SU-DHL-6 (cell line): ENCODE measurements at regions not wholly inside any gene's neighbourhood (a gene's known extent, or its start where the extent isn't known, plus 50 kb on each side); places are given as distances from the start of the nearest gene placed in this dataset.

Experiments
- H2AFZ ChIP-seq: fragments of 200-600 bp; sonication (generic); 2 replicates; pipeline ENCODE4 v1.6.1; 2014; ENCODE audit warnings: low read depth, mild to moderate bottlenecking, moderate library complexity, mixed read lengths, antibody characterized with exemption, low read length; ENCODE audit not compliant: severe bottlenecking
- H3F3A ChIP-seq: fragments of 200-600 bp; shearing (Covaris generic); 2 replicates; pipeline ENCODE4 v1.6.0; 2016; ENCODE audit warnings: antibody characterized with exemption, mild to moderate bottlenecking; ENCODE audit not compliant: insufficient read depth
- H3K27ac ChIP-seq: fragments of 200-600 bp; sonication (generic); 2 replicates; pipeline ENCODE4 v1.5.1; 2016; ENCODE audit warnings: low read depth, mild to moderate bottlenecking, low read length, moderate library complexity, mixed read lengths
- H3K27me3 ChIP-seq: fragments of 200-600 bp; sonication (generic), shearing (Covaris generic); 2 replicates; pipeline ENCODE4 v1.6.0; 2014; ENCODE audit warnings: mild to moderate bottlenecking, low read length
- H3K36me3 ChIP-seq: fragments of 200-600 bp; sonication (generic); 2 replicates; pipeline ENCODE4 v1.6.1; 2014; ENCODE audit warnings: mild to moderate bottlenecking, low read length, mixed read lengths
- H3K4me2 ChIP-seq: fragments of 300-600, 200-600 bp; shearing (Covaris generic), sonication (generic); 2 replicates; pipeline ENCODE4 v1.6.0; 2014; ENCODE audit warnings: low read length, low read depth, mild to moderate bottlenecking; ENCODE audit not compliant: poor library complexity, severe bottlenecking
- H3K4me3 ChIP-seq: fragments of 200-600 bp; sonication (generic); 2 replicates; pipeline ENCODE4 v1.5.1; 2014; ENCODE audit warnings: antibody characterized with exemption, low read length, mild to moderate bottlenecking, mixed read lengths; ENCODE audit not compliant: insufficient read depth, poor library complexity, severe bottlenecking
- H3K79me2 ChIP-seq: fragments of 200-600 bp; sonication (generic); 2 replicates; pipeline ENCODE4 v1.6.1; 2014; ENCODE audit warnings: mild to moderate bottlenecking, low read length, moderate library complexity; ENCODE audit not compliant: insufficient read depth
- H3K9ac ChIP-seq: fragments of 200-600 bp; sonication (generic); 2 replicates; pipeline ENCODE4 v1.7.0; 2014; ENCODE audit warnings: mild to moderate bottlenecking, low read length
- H3K9me2 ChIP-seq: fragments of 200-600 bp; sonication (generic); replicated peaks from 2 replicates; pipeline ENCODE4 v1.6.1; 2014; ENCODE audit warnings: low read length; ENCODE audit not compliant: insufficient read depth
- H3K9me3 ChIP-seq: fragments of 200-600 bp; sonication (generic); 2 replicates; pipeline ENCODE4 v1.6.1; 2014; ENCODE audit warnings: low read length, mixed read lengths; ENCODE audit not compliant: insufficient read depth
- H4K20me1 ChIP-seq: fragments of 200-600 bp; sonication (generic); 2 replicates; pipeline ENCODE4 v1.6.1; 2014; ENCODE audit warnings: low read depth, mild to moderate bottlenecking, antibody characterized with exemption, low read length, moderate library complexity, mixed read lengths
- EZH2phosphoT487 ChIP-seq: fragments of 200-600 bp; sonication (generic), shearing (Covaris generic); conservative IDR thresholded peaks from 2 replicates; pipeline ENCODE4 v1.6.1; 2018; ENCODE audit warnings: mild to moderate bottlenecking, antibody characterized with exemption, low read length, moderate library complexity, mixed read lengths
- TF ChIP-seq, protein P1 (sequence below): fragments of 200-600 bp; sonication (generic); IDR thresholded peaks from one replicate; pipeline ENCODE4 v1.5.1; 2017; ENCODE audit warnings: antibody characterized with exemption, mild to moderate bottlenecking, low read length, moderate library complexity; ENCODE audit not compliant: insufficient read depth, poor library complexity, severe bottlenecking

DNA sequence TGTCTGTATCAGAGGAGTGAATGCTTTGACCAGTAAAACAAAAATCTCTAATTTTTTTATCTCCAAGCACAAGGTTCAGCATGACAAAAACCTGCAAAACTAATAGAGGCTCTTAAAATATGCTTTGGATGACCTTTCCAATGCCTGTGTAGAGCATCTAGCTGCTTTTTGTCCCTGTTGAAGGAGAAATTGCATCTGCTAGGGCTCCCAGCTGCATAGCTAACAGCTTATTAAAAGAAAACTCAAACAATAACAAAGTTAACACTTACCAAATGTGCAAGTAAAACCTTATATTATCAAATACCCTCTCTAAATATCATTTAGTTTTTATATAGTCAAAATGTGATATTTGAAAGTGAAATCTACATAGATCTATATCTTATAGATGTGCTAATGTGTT, 378.6 kb downstream of the CD109 start:
- TF ChIP-seq, protein P1, sequence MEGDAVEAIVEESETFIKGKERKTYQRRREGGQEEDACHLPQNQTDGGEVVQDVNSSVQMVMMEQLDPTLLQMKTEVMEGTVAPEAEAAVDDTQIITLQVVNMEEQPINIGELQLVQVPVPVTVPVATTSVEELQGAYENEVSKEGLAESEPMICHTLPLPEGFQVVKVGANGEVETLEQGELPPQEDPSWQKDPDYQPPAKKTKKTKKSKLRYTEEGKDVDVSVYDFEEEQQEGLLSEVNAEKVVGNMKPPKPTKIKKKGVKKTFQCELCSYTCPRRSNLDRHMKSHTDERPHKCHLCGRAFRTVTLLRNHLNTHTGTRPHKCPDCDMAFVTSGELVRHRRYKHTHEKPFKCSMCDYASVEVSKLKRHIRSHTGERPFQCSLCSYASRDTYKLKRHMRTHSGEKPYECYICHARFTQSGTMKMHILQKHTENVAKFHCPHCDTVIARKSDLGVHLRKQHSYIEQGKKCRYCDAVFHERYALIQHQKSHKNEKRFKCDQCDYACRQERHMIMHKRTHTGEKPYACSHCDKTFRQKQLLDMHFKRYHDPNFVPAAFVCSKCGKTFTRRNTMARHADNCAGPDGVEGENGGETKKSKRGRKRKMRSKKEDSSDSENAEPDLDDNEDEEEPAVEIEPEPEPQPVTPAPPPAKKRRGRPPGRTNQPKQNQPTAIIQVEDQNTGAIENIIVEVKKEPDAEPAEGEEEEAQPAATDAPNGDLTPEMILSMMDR, result no peak
- no peak for TF ChIP-seq EZH2phosphoT487
- H3K79me2 ChIP-seq, result no peaks in the 10 kb centered on the region
- H2AFZ ChIP-seq, result no peak overlapping the region
- H3K27ac ChIP-seq, result no peak overlapping the region
- no peak overlapping the region for H3K4me2 ChIP-seq
- no peak overlapping the region for H3K4me3 ChIP-seq
- no peaks in the 10 kb centered on the region for H4K20me1 ChIP-seq
- H3K27me3 ChIP-seq, result no peaks in the 10 kb centered on the region
- no peak overlapping the region for H3K9ac ChIP-seq
- no peaks in the 10 kb centered on the region for H3K36me3 ChIP-seq
- H3F3A ChIP-seq, result no peaks in the 10 kb centered on the region
- H3K9me2 ChIP-seq, result no peaks in the 10 kb centered on the region
- H3K9me3 ChIP-seq, result no peaks in the 10 kb centered on the region

DNA sequence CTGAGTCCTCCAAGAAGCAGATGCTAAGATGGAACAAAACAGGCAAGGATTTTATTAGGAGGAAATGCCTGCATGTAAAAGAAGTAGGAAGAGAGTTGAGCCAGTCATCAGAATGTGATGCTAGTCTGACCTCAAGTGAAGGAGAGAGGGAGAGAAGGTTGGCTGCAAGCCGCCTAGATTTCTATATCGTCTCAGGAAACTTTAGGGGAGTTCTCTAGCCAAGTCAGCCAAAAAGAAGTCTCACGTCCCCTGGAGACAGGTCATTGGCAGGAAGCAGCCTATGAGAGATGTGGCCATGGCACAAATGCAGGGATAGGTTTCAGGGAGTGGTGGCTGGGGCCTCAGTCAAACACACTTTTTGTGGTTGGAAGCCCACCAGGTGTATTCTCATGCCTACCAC, 378.0 kb downstream of the CD109 start:
- H4K20me1 ChIP-seq, result no peaks in the 10 kb centered on the region
- H3F3A ChIP-seq, result no peaks in the 10 kb centered on the region
- H3K27me3 ChIP-seq, result no peaks in the 10 kb centered on the region
- H3K9me2 ChIP-seq, result no peaks in the 10 kb centered on the region
- no peaks in the 10 kb centered on the region for H3K9me3 ChIP-seq
- H2AFZ ChIP-seq, result no peak overlapping the region
- no peak overlapping the region for H3K27ac ChIP-seq
- H3K36me3 ChIP-seq, result no peaks in the 10 kb centered on the region
- H3K4me2 ChIP-seq, result no peak overlapping the region
- H3K9ac ChIP-seq, result no peak overlapping the region
- TF ChIP-seq EZH2phosphoT487, result no peak
- TF ChIP-seq, protein P1, result no peak
- no peaks in the 10 kb centered on the region for H3K79me2 ChIP-seq
- no peak overlapping the region for H3K4me3 ChIP-seq

DNA sequence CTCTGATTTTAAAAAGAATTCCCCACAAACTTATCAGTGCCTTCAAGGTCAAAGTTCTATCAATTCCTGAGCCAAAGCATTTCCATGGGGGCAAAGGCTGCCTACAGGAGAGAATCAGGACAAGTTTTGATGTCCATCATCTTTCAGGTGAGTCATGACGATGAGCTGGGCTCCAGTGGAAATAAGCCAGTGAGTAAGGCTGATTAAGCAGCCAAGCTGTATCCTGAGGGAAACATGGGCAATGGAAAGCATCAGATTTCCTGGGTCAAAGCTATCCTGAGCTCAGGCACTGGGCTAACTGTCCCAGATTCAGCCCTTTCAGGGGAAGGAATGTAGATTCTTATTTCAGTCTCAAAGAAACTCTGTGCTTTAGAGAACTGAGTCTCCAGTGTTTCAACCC, 377.4 kb downstream of the CD109 start:
- Histone ChIP-seq H2AFZ (no peak overlapping the region), H3K36me3 (no peaks in the 10 kb centered on the region), H3K9ac (no peak overlapping the region), H4K20me1 (no peaks in the 10 kb centered on the region), H3K4me2 (no peak overlapping the region), H3K79me2 (no peaks in the 10 kb centered on the region), H3K9me3 (no peaks in the 10 kb centered on the region), H3K27ac (no peak overlapping the region), H3K4me3 (no peak overlapping the region), H3K9me2 (no peaks in the 10 kb centered on the region), H3F3A (no peaks in the 10 kb centered on the region), H3K27me3 (no peaks in the 10 kb centered on the region)
- TF ChIP-seq EZH2phosphoT487, result no peak

DNA sequence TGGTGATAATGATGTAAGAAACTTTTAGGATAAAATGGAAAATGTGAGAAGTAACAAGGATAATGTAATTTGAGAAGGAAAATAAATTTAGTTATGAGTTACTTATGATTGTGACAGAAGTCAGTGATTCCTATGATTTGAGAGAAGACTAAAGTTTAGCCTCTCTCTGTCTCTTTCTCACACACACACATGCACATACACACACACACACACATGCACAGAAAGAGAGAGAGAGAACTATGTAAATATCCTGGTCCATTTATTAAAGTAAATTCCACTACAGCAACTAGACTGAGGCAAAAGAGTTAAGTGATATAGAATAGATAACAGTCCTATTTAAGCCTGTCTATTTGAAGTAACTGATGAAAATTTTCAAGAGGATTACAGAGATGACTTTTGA, 375.2 kb downstream of the CD109 start:
- Histone ChIP-seq H3K27me3 (no peaks in the 10 kb centered on the region), H3K9me2 (no peaks in the 10 kb centered on the region), H3K36me3 (no peaks in the 10 kb centered on the region), H4K20me1 (no peaks in the 10 kb centered on the region), H3K4me2 (no peak overlapping the region), H3K9ac (no peak overlapping the region), H3K79me2 (no peaks in the 10 kb centered on the region), H3K4me3 (no peak overlapping the region), H3K27ac (no peak overlapping the region), H3K9me3 (no peaks in the 10 kb centered on the region), H3F3A (no peaks in the 10 kb centered on the region), H2AFZ (no peak overlapping the region)
- TF ChIP-seq, protein P1, result no peak
- no peak for TF ChIP-seq EZH2phosphoT487
